ENCODE measurements at regions not wholly inside any gene's neighbourhood (a gene's known extent, or its start where the extent isn't known, plus 50 kb on each side); places are given as distances from the start of the nearest gene placed in this dataset.
A peak's percentile ranks its signal among the peaks of the same experiment; 100 is the strongest.

DNA sequence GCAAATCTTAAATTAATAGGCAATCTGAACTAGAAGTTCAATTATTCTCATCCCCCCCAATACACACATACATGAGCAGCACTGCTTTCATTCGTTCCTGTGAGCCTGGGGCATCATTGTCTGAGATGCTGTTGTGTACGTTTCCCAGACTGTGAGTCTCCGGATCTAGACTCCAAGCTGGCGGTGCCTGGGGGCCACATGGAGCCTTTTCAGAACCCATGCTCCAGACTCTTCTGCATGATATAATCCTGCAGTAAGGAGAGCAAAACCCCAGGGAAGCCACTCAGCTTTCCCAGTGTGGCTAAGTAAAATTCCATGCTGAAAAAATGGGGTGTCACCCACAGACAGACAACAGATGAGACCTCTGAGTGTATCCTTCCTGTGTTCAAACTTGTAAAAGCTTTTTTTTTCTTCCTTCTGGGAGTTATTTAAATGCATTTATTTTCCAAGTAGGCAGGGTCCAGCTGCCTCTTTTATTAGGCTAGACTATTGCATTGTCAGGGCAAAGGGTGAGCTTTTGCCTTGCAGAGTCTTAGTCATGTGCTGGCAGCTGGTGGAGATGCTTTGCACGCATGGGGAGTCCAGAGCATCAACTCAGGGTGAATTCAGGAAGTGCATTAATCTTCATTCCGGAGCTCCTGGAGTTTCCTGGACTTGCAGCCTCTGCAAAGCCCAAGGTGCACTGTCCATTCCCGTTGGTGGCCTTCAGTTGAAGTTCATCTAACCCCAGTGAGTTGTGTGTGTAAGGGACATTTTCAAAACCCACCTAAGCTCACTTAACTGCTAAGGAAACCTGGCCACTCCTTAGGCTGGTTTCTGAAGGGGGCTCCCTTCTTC, 185.7 kb upstream of the ADO start:
- Histone ChIP-seq H3K27ac (ENCODE audit: low read depth, low read length) (no peak overlapping the region), H3K9me3 (ENCODE audit: control insufficient read depth in 3 of 3, low read length in 3 of 3) (no peaks in the 10 kb centered on the region), H3K36me3 (ENCODE audit: control insufficient read depth in 3 of 3, insufficient read depth in 3 of 3, low read length in 3 of 3) (no peaks in the 10 kb centered on the region), H3K4me3 (ENCODE audit: low read length in 3 of 3) (no peak overlapping the region), H3K27me3 (ENCODE audit: control insufficient read depth in 3 of 3, insufficient read depth in 3 of 3, low read length in 3 of 3) (no peaks in the 10 kb centered on the region), H3K9ac (ENCODE audit: low read depth in 1 of 3, low read length in 3 of 3) (no peak overlapping the region), H3K4me1 (ENCODE audit: control insufficient read depth in 3 of 3, insufficient read depth in 3 of 3, low read length in 3 of 3) (peaks cover 0 to 2% (median 0%) of the 10 kb centered on the region in 3 donors)

DNA sequence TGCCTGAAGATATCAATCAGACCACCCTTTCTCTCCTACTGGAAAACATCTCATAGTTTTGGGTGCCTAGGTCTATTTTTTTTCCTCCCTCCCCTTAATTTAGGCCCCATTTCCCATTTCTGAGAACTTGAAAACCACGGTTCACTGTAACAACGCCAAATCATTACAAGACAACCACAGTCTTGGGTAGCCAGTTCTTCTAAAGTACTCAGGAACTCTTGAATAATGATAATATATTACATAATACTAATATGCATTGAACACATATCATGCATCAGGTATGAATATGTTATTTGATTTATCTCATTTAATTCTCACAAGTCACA, 185.1 kb upstream of the ADO start:
- H3K27me3 ChIP-seq (ENCODE audit: control insufficient read depth in 3 of 3, insufficient read depth in 3 of 3, low read length in 3 of 3) = no peaks in the 10 kb centered on the region
- H3K4me3 ChIP-seq (ENCODE audit: low read length in 3 of 3) = no peak overlapping the region
- H3K4me1 ChIP-seq (ENCODE audit: control insufficient read depth in 3 of 3, insufficient read depth in 3 of 3, low read length in 3 of 3) = peaks cover 0 to 2% (median 0%) of the 10 kb centered on the region in 3 donors
- H3K27ac ChIP-seq (ENCODE audit: low read depth, low read length) = no peak overlapping the region
- H3K9me3 ChIP-seq (ENCODE audit: control insufficient read depth in 3 of 3, low read length in 3 of 3) = no peaks in the 10 kb centered on the region
- H3K9ac ChIP-seq (ENCODE audit: low read depth in 1 of 3, low read length in 3 of 3) = no peak overlapping the region
- H3K36me3 ChIP-seq (ENCODE audit: control insufficient read depth in 3 of 3, insufficient read depth in 3 of 3, low read length in 3 of 3) = no peaks in the 10 kb centered on the region

- Histone ChIP-seq H3K27me3 (ENCODE audit: control insufficient read depth in 3 of 3, insufficient read depth in 3 of 3, low read length in 3 of 3) (no peaks in the 10 kb centered on the region), H3K9ac (ENCODE audit: low read depth in 1 of 3, low read length in 3 of 3) (no peak overlapping the region), H3K36me3 (ENCODE audit: control insufficient read depth in 3 of 3, insufficient read depth in 3 of 3, low read length in 3 of 3) (no peaks in the 10 kb centered on the region), H3K9me3 (ENCODE audit: control insufficient read depth in 3 of 3, low read length in 3 of 3) (no peaks in the 10 kb centered on the region), H3K4me1 (ENCODE audit: control insufficient read depth in 3 of 3, insufficient read depth in 3 of 3, low read length in 3 of 3) (peaks cover 0 to 2% (median 0%) of the 10 kb centered on the region in 3 donors), H3K27ac (ENCODE audit: low read depth, low read length) (peak overlapping the region; percentile 11), H3K4me3 (ENCODE audit: low read length in 3 of 3) (no peak overlapping the region)
These were observed 184.0 kb upstream of the ADO start for GRCh38 chr10:62620491-62620890.

DNA sequence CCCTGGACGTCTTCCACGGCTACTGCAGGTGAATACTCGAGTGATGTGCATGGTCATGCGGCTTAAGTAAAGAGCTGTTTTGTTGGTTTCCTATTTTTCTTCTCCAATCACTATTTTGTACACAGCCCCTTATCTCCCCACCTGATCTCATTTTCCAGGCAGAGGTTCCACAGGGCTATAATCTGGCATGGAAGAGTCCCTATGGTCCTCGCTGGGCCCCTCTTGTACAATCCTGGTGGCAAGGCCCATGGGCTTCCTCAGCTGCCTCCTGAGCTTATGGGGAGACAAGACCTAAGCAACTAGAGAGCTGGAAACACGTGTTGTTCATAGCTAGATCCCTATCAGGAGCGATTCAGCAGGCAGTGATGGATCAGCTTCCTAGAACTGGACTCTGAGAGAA, 181.3 kb upstream of the ADO start:
- H3K4me1 ChIP-seq (ENCODE audit: control insufficient read depth in 3 of 3, insufficient read depth in 3 of 3, low read length in 3 of 3) = peaks cover 0 to 2% (median 0%) of the 10 kb centered on the region in 3 donors
- no peak overlapping the region for H3K4me3 ChIP-seq (ENCODE audit: low read length in 3 of 3)
- no peaks in the 10 kb centered on the region for H3K9me3 ChIP-seq (ENCODE audit: control insufficient read depth in 3 of 3, low read length in 3 of 3)
- H3K27me3 ChIP-seq (ENCODE audit: control insufficient read depth in 3 of 3, insufficient read depth in 3 of 3, low read length in 3 of 3) = no peaks in the 10 kb centered on the region
- no peak overlapping the region for H3K9ac ChIP-seq (ENCODE audit: low read depth in 1 of 3, low read length in 3 of 3)
- H3K36me3 ChIP-seq (ENCODE audit: control insufficient read depth in 3 of 3, insufficient read depth in 3 of 3, low read length in 3 of 3) = no peaks in the 10 kb centered on the region
- no peak overlapping the region for H3K27ac ChIP-seq (ENCODE audit: low read depth, low read length)

- H3K9me3 ChIP-seq (ENCODE audit: control insufficient read depth in 3 of 3, low read length in 3 of 3) = no peaks in the 10 kb centered on the region
- H3K27me3 ChIP-seq (ENCODE audit: control insufficient read depth in 3 of 3, insufficient read depth in 3 of 3, low read length in 3 of 3) = no peaks in the 10 kb centered on the region
- no peaks in the 10 kb centered on the region for H3K36me3 ChIP-seq (ENCODE audit: control insufficient read depth in 3 of 3, insufficient read depth in 3 of 3, low read length in 3 of 3)
- no peak overlapping the region for H3K4me3 ChIP-seq (ENCODE audit: low read length in 3 of 3)
- H3K4me1 ChIP-seq (ENCODE audit: control insufficient read depth in 3 of 3, insufficient read depth in 3 of 3, low read length in 3 of 3) = no peaks in the 10 kb centered on the region
- H3K9ac ChIP-seq (ENCODE audit: low read depth in 1 of 3, low read length in 3 of 3) = no peak overlapping the region
- H3K27ac ChIP-seq (ENCODE audit: low read depth, low read length) = no peak overlapping the region
These were observed 179.0 kb upstream of the ADO start for GRCh38 chr10:62625484-62625883.

DNA sequence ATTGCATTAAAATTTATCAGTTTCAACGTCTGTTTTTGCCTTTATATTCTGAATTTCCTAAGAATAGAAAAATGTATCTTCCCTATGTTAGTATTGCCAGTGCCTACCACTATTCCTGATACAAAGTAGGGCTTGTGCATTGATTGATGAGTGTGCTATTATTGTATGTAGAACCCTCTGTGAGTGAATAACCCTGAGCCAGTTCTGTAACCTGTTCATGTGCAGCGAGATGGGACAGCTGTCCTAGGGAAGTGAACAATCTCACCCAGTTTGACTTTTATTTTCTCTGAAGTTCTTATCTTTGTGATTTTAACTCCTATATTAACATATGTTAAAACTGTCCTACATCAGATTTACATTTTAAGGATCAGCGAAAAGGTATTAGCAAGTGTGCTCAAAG, 178.4 kb upstream of the ADO start:
- H3K4me1 ChIP-seq (ENCODE audit: control insufficient read depth in 3 of 3, insufficient read depth in 3 of 3, low read length in 3 of 3) = no peaks in the 10 kb centered on the region
- no peaks in the 10 kb centered on the region for H3K9me3 ChIP-seq (ENCODE audit: control insufficient read depth in 3 of 3, low read length in 3 of 3)
- H3K27ac ChIP-seq (ENCODE audit: low read depth, low read length) = no peak overlapping the region
- no peaks in the 10 kb centered on the region for H3K27me3 ChIP-seq (ENCODE audit: control insufficient read depth in 3 of 3, insufficient read depth in 3 of 3, low read length in 3 of 3)
- H3K4me3 ChIP-seq (ENCODE audit: low read length in 3 of 3) = no peak overlapping the region
- no peak overlapping the region for H3K9ac ChIP-seq (ENCODE audit: low read depth in 1 of 3, low read length in 3 of 3)
- H3K36me3 ChIP-seq (ENCODE audit: control insufficient read depth in 3 of 3, insufficient read depth in 3 of 3, low read length in 3 of 3) = no peaks in the 10 kb centered on the region

- Histone ChIP-seq H3K4me3 (ENCODE audit: low read length in 3 of 3) (no peak overlapping the region), H3K4me1 (ENCODE audit: control insufficient read depth in 3 of 3, insufficient read depth in 3 of 3, low read length in 3 of 3) (no peaks in the 10 kb centered on the region), H3K9me3 (ENCODE audit: control insufficient read depth in 3 of 3, low read length in 3 of 3) (no peaks in the 10 kb centered on the region), H3K27me3 (ENCODE audit: control insufficient read depth in 3 of 3, insufficient read depth in 3 of 3, low read length in 3 of 3) (no peaks in the 10 kb centered on the region), H3K9ac (ENCODE audit: low read depth in 1 of 3, low read length in 3 of 3) (no peak overlapping the region), H3K36me3 (ENCODE audit: control insufficient read depth in 3 of 3, insufficient read depth in 3 of 3, low read length in 3 of 3) (no peaks in the 10 kb centered on the region), H3K27ac (ENCODE audit: low read depth, low read length) (no peak overlapping the region)
These were observed 177.7 kb upstream of the ADO start for GRCh38 chr10:62626817-62627216.

DNA sequence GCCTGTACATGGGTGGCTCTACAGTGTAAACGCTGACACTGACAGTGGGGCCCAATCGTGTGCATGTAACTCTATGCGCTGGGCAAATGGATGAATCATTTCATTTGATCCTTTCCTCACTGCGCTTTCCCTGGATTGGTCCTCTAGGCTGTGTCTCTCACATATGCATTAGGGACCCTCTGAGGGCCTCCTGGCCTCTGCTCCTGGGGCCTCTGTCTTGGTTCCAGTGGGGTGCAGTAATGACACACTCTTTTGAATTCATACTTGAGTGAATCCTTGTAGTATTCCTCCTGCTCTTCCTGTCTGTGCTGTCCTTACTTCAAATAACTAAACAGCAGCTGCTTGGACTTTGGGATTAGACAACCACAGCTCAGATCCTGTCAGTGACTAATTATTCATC, 176.5 kb upstream of the ADO start:
- Histone ChIP-seq H3K27ac (ENCODE audit: low read depth, low read length) (no peak overlapping the region), H3K36me3 (ENCODE audit: control insufficient read depth in 3 of 3, insufficient read depth in 3 of 3, low read length in 3 of 3) (no peaks in the 10 kb centered on the region), H3K4me1 (ENCODE audit: control insufficient read depth in 3 of 3, insufficient read depth in 3 of 3, low read length in 3 of 3) (peaks cover 0 to 2% (median 0%) of the 10 kb centered on the region in 3 donors), H3K9ac (ENCODE audit: low read depth in 1 of 3, low read length in 3 of 3) (no peak overlapping the region), H3K4me3 (ENCODE audit: low read length in 3 of 3) (no peak overlapping the region), H3K27me3 (ENCODE audit: control insufficient read depth in 3 of 3, insufficient read depth in 3 of 3, low read length in 3 of 3) (no peaks in the 10 kb centered on the region), H3K9me3 (ENCODE audit: control insufficient read depth in 3 of 3, low read length in 3 of 3) (no peaks in the 10 kb centered on the region)

GRCh38 chr10:62631241-62631640, 173.3 kb upstream of the ADO start:
- Histone ChIP-seq H3K4me1 (ENCODE audit: control insufficient read depth in 3 of 3, insufficient read depth in 3 of 3, low read length in 3 of 3) (peaks cover 0 to 4% (median 2%) of the 10 kb centered on the region in 3 donors), H3K9me3 (ENCODE audit: control insufficient read depth in 3 of 3, low read length in 3 of 3) (no peaks in the 10 kb centered on the region), H3K4me3 (ENCODE audit: low read length in 3 of 3) (no peak overlapping the region), H3K27ac (ENCODE audit: low read depth, low read length) (no peak overlapping the region), H3K36me3 (ENCODE audit: control insufficient read depth in 3 of 3, insufficient read depth in 3 of 3, low read length in 3 of 3) (no peaks in the 10 kb centered on the region), H3K9ac (ENCODE audit: low read depth in 1 of 3, low read length in 3 of 3) (no peak overlapping the region), H3K27me3 (ENCODE audit: control insufficient read depth in 3 of 3, insufficient read depth in 3 of 3, low read length in 3 of 3) (no peaks in the 10 kb centered on the region)

DNA sequence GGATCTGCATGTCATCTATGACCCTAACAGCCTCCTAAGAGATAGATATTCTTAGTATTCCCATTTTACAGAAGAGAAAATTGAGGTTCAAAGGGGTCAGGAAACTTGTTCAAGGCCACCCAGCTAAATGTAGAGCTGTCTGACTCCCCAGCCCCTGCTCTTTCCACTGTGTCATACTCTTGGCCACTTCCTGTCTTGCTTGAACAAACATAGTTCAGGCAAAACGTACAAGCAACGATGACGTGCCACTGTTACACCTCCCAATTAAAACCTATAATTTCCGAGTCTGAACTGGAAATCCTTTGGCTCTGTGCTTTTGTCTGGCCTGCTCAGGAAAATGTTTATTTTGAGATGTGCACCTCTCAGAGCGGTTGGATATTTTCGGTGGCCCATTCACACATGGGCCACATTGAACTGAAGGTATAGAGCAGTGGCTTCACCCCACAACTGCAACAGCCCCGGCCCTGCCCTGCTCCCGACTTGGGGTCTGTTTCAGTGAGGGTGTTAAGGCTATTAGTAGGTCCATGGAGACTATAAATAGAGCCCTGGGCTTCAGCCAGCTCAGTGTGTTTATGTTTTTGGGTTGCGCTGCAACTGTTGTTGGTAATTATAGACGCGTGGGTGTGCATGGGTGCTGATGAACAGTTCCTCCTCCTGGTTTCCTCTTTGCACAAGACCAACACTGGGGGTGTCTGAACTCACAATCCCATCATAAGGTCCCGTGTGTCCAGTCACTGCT, 172.3 kb upstream of the ADO start:
- Histone ChIP-seq H3K27me3 (ENCODE audit: control insufficient read depth in 3 of 3, insufficient read depth in 3 of 3, low read length in 3 of 3) (no peaks in the 10 kb centered on the region), H3K27ac (ENCODE audit: low read depth, low read length) (peak overlapping the region; percentile 25), H3K9me3 (ENCODE audit: control insufficient read depth in 3 of 3, low read length in 3 of 3) (no peaks in the 10 kb centered on the region), H3K4me1 (ENCODE audit: control insufficient read depth in 3 of 3, insufficient read depth in 3 of 3, low read length in 3 of 3) (peaks cover 0 to 5% (median 2%) of the 10 kb centered on the region in 3 donors), H3K4me3 (ENCODE audit: low read length in 3 of 3) (no peak overlapping the region), H3K36me3 (ENCODE audit: control insufficient read depth in 3 of 3, insufficient read depth in 3 of 3, low read length in 3 of 3) (no peaks in the 10 kb centered on the region), H3K9ac (ENCODE audit: low read depth in 1 of 3, low read length in 3 of 3) (no peak overlapping the region)

Data from skeletal muscle tissue (tissue), 3 donors.